ENCODE measurements at regions not wholly inside any gene's neighbourhood (a gene's known extent, or its start where the extent isn't known, plus 50 kb on each side); places are given as distances from the start of the nearest gene placed in this dataset.

DNA sequence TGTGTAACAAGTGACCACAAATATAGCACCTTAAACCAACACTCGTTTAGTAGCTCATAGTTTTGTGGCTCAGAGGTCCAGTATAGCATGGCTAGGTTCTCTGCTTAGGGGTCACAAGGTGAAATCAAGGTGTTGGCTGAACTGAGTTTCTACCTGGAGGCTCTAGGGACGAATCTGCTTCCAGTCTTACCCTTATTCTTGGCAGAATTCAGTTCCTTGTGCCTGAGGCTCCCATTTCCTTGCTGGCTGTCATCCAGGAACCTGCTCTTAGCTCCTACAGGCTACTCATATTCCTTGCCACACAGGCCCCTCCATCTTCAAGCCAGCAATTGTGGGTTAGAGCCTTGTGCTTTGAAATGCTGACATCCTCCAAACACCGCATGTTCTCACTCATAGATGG, 212.3 kb upstream of the CDH13 start:
- TF ChIP-seq, protein P1, sequence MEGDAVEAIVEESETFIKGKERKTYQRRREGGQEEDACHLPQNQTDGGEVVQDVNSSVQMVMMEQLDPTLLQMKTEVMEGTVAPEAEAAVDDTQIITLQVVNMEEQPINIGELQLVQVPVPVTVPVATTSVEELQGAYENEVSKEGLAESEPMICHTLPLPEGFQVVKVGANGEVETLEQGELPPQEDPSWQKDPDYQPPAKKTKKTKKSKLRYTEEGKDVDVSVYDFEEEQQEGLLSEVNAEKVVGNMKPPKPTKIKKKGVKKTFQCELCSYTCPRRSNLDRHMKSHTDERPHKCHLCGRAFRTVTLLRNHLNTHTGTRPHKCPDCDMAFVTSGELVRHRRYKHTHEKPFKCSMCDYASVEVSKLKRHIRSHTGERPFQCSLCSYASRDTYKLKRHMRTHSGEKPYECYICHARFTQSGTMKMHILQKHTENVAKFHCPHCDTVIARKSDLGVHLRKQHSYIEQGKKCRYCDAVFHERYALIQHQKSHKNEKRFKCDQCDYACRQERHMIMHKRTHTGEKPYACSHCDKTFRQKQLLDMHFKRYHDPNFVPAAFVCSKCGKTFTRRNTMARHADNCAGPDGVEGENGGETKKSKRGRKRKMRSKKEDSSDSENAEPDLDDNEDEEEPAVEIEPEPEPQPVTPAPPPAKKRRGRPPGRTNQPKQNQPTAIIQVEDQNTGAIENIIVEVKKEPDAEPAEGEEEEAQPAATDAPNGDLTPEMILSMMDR (IDR thresholded peaks at IDR 0.05), result no peak
- no peak for TF ChIP-seq POLR2A (IDR thresholded peaks at IDR 0.05)

Measured in suprapubic skin (tissue), 3 donors.